Gastrocnemius medialis (tissue), 4 donors: ENCODE measurements at regions not wholly inside any gene's neighbourhood (a gene's known extent, or its start where the extent isn't known, plus 50 kb on each side); places are given as distances from the start of the nearest gene placed in this dataset.
"Not testable (repeated sequence)": the region's sequence is repeated elsewhere in the genome, so short reads cannot be mapped to it uniquely, and the experiment has no call there.

ENCODE experiments used
- ATAC-seq, 2 donors: fragments of 150-250 bp; one replicate each; pipeline ENCODE4 v1.9.1; 2016
- DNase-seq, 2 donors: peaks; one replicate each; pipeline ENCODE4 v3.0.0-alpha.2; 2019
- H3K27ac ChIP-seq, 4 donors: fragments of 200-600 bp; sonication (generic); 1 replicate in 1 of 4; 2 replicates in 3 of 4; pipeline ENCODE4 v1.5.1; 2016 to 2018; ENCODE audit warnings: mild to moderate bottlenecking in 2 of 4, moderate library complexity in 1 of 4
- H3K27me3 ChIP-seq, 3 donors: fragments of 200-600 bp; sonication (generic) in 2 of 3; 1 replicate in 1 of 3; 2 replicates in 2 of 3; pipeline versions ENCODE4 v1.5.1 to v1.6.0; 2016 to 2019; ENCODE audit warnings: mild to moderate bottlenecking in 1 of 3, moderate library complexity in 1 of 3
- H3K36me3 ChIP-seq, 2 donors: fragments of 200-600 bp; sonication (generic) in 1 of 2; one replicate each; pipeline ENCODE4 v1.5.1; 2017 to 2018
- H3K4me1 ChIP-seq, 2 donors: fragments of 200-600 bp; sonication (generic) in 1 of 2; one replicate each; pipeline ENCODE4 v1.5.1; 2016 to 2017; ENCODE audit warnings: mild to moderate bottlenecking in 2 of 2
- H3K4me3 ChIP-seq, 4 donors: fragments of 200-600 bp; sonication (generic) in 3 of 4; 1 replicate in 1 of 4; 2 replicates in 3 of 4; pipeline ENCODE4 v1.5.1; 2016 to 2019; ENCODE audit warnings: mild to moderate bottlenecking in 2 of 4
- H3K9me3 ChIP-seq, 3 donors: fragments of 200-600 bp; sonication (generic) in 2 of 3; 1 replicate in 1 of 3; 2 replicates in 2 of 3; pipeline ENCODE4 v1.5.1; 2016 to 2019
- POLR2A ChIP-seq, 2 donors: fragments of 450-650 bp; IDR thresholded peaks; one replicate each; pipeline ENCODE4 v1.6.1; 2017; ENCODE audit warnings: antibody characterized with exemption in 2 of 2, mild to moderate bottlenecking in 2 of 2, moderate library complexity in 2 of 2
- in situ Hi-C, 4 donors: fragments of 200-750 bp; cut with MboI; loops; one replicate each; pipeline versions ENCODE4 v1.15.0 to v1.8.0; 2017; ENCODE audit warnings: low sequenced_read_pairs in 4 of 4
- intact Hi-C: fragments of 100-400 bp; cut with DNase I; formaldehyde crosslinking; loops from one replicate; pipeline ENCODE4 v1.15.1; 2023; ENCODE audit warnings: low total_unique reads
- TF ChIP-seq, protein P1 (sequence below), 5 experiments: fragments of 450-650 bp in 3 of 5; fragments of 200-600 bp in 2 of 5; sonication (generic) in 2 of 5; IDR thresholded peaks in 4 of 5; conservative IDR thresholded peaks in 1 of 5; 1 replicate in 4 of 5; 2 replicates in 1 of 5; pipeline ENCODE4 v1.5.1; 2016 to 2019; ENCODE audit warnings: antibody characterized with exemption in 5 of 5, mild to moderate bottlenecking in 3 of 5, moderate library complexity in 3 of 5

DNA sequence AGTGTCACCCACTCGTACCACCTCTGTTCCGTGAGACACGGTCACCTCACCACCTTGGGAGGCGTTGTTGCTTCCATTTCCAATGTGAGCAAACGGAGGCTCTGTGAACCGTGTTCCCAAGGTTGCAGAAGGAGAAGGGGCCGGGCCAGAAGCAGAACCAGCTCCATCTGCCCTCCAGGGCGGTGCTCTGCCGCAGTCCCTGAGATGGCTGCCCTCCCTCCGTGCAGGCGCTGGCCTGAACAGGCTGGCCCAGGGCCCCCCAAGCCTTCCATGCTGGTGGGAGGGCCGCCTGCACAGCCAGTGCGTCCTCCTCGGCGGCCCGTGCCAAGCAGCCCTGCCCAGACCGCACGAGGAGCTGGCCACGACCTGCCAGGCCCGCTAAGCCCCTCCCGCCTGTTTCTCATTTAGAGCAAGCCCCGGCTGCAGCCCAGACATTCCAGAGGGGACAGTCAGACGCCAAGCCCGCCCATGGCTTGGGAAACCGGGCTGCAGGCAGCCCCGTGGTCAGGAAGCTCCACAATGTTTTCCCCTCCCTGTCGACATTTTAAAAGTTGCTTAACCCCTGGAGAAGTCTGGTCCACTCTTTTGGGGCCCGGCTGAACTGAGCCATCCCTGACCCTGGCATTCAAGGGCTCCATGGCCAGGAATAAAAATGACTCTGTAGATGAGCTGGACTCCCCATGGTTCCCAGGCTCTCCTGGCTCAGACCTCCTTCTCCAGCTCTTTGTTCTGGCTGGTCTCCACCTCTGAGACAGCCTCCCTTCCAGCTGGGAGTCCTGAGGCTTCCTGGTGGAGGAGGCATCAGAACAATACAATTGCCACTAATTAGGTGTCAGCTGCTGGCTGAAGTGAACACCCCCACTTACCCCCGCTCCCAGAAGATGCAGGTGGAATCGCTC is 236.0 kb downstream of the BCL11B start:
- Histone ChIP-seq H3K27me3 (no peaks in the 10 kb centered on the region), H3K4me1 (peaks cover 3 to 9% of the 10 kb centered on the region in 2 donors), H3K27ac (peak overlapping the region; percentile 3 to 78 (median 60)), H3K4me3 (peak overlapping the region; percentile 1 to 30 (median 23)), H3K36me3 (no peaks in the 10 kb centered on the region), H3K9me3 (no peaks in the 10 kb centered on the region)
- TF ChIP-seq, protein P1, sequence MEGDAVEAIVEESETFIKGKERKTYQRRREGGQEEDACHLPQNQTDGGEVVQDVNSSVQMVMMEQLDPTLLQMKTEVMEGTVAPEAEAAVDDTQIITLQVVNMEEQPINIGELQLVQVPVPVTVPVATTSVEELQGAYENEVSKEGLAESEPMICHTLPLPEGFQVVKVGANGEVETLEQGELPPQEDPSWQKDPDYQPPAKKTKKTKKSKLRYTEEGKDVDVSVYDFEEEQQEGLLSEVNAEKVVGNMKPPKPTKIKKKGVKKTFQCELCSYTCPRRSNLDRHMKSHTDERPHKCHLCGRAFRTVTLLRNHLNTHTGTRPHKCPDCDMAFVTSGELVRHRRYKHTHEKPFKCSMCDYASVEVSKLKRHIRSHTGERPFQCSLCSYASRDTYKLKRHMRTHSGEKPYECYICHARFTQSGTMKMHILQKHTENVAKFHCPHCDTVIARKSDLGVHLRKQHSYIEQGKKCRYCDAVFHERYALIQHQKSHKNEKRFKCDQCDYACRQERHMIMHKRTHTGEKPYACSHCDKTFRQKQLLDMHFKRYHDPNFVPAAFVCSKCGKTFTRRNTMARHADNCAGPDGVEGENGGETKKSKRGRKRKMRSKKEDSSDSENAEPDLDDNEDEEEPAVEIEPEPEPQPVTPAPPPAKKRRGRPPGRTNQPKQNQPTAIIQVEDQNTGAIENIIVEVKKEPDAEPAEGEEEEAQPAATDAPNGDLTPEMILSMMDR (IDR thresholded peaks at IDR 0.05 in 4 of 5, conservative IDR thresholded peaks at IDR 0.05 in 1 of 5): no peak
- TF ChIP-seq POLR2A (IDR thresholded peaks at IDR 0.05): no peak
- in situ Hi-C loops (no loop called here), intact Hi-C loops (loop anchor here (1.0 to 10.0 kb wide), 3 partner anchors 83 to 569 kb away; partner anchors contain the start of gene CCDC85C)
- peak; percentile 62 to 85 for DNase-seq
- ATAC-seq: peak; percentile 93 to 95

DNA sequence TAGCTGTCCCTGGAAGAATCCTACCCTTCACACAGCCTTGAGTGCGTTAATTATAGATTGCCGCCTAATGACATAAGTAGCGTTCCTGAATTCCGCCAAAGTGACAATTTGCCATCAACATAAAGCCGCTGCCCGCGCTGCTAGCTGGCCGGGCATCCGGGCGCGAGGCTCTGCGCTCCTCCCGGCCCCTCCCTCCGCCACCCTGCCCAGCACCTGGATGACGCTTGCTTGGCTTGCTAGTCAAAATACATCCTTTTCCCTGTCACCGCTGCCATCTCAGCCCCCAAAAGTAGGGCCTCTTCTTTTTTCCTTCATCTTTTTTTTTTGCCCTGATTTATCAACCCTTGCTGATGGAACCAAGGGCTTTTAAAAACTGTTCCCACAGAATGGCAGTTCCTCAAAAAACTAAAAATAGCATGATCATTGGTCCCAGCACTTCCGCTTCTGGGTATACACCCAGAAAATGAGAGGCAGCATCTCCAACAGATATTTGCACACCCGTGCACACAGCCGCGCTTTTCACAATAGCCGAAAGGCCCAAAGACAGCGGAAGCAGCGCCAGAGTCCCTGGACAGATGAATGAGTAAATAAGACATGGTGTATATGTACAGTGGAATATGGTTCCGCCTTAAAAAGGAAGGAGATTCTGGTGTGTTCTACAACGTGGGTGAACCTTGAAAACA is 235.2 kb downstream of the BCL11B start:
- TF ChIP-seq, protein P1 (IDR thresholded peaks at IDR 0.05 in 4 of 5, conservative IDR thresholded peaks at IDR 0.05 in 1 of 5): no peak
- no peak for TF ChIP-seq POLR2A (IDR thresholded peaks at IDR 0.05)
- in situ Hi-C loops (no loop called here), intact Hi-C loops (loop anchor here (1.0 to 10.0 kb wide), 3 partner anchors 83 to 568 kb away; partner anchors contain the start of gene CCDC85C)
- ATAC-seq (no peak), DNase-seq (peak in 1 of 2 donors; percentile 21)
- Histone ChIP-seq H3K4me3 (no peak overlapping the region), H3K9me3 (no peaks in the 10 kb centered on the region), H3K27me3 (no peaks in the 10 kb centered on the region), H3K4me1 (peaks cover 3 to 9% of the 10 kb centered on the region in 2 donors), H3K36me3 (no peaks in the 10 kb centered on the region), H3K27ac (peak overlapping the region; percentile 3 to 78 (median 60))

DNA sequence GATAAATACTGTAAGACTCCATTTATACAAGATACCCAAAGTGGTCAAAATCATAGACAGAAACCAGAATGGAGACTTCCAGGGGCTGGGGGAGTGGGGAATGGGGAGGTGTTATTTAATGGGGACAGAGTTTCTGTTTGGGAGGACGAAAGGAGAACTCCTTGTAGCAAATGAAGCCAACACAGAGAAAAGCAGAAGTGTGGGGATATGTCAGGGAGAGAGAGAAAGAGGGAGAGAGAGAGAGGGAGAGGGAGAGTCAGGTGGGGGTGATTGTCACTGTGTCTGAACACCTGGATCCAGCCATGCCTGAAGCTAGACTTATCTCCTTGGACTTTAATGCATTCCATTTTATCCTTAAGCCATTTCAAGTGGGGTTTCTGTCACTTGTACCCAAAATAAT is 234.7 kb downstream of the BCL11B start:
- H3K27me3 ChIP-seq, H3K9me3 ChIP-seq, H3K4me1 ChIP-seq, H3K36me3 ChIP-seq, H3K4me3 ChIP-seq, ATAC-seq, H3K27ac ChIP-seq, DNase-seq, in situ Hi-C loops: not testable (repeated sequence)
- intact Hi-C loops: loop anchor here (10.0 kb wide), 2 partner anchors 263 to 567 kb away; partner anchors contain the start of gene CCDC85C

DNA sequence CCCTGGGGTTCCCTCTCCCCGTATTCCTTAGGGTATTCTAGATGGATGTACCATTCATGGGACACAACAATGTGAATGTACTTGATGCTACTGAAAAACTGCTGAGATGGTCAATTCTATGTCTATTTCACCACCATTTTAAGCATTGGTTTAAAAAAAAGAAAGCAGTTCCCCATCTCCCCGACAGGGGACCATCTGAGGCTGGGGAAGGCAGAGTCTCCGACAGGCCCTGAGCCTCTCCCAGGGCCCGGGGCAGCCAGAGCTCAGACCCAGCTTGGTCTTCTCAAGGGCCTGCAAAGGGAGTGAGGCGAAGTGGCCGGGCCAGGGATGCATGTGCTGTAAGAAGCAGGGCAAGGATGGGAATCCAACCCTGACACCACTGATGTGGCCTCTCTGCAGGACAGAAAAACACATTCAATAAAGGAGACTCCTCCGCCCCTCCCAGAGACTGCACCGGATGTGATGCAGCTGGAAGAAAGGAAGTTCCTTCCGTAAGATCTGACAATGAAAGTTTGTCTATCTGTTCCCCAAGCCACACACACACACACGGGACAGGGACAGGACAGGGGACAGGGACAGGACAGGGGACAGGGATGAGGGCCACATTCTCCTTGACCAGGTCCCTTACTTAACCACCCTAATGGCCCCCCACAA is 234.1 kb downstream of the BCL11B start:
- Histone ChIP-seq H3K4me1 (peaks cover 3 to 9% of the 10 kb centered on the region in 2 donors), H3K27me3 (no peaks in the 10 kb centered on the region), H3K9me3 (no peaks in the 10 kb centered on the region), H3K4me3 (no peak overlapping the region), H3K36me3 (no peaks in the 10 kb centered on the region), H3K27ac (no peak overlapping the region)
- intact Hi-C loops: loop anchor here (10.0 kb wide), 2 partner anchors 263 to 567 kb away; partner anchors contain the start of gene CCDC85C
- DNase-seq (no peak), ATAC-seq (no peak)
- in situ Hi-C loops: no loop called here
- no peak for TF ChIP-seq POLR2A (IDR thresholded peaks at IDR 0.05)
- TF ChIP-seq, protein P1 (IDR thresholded peaks at IDR 0.05 in 4 of 5, conservative IDR thresholded peaks at IDR 0.05 in 1 of 5): no peak
